ENCODE measurements at regions not wholly inside any gene's neighbourhood (a gene's known extent, or its start where the extent isn't known, plus 50 kb on each side); places are given as distances from the start of the nearest gene placed in this dataset.

GRCh38 chr5:54629115-54629514, 111.6 kb downstream of the SNX18 start:
- H3K9ac ChIP-seq (ENCODE audit: low read length in 5 of 5), result no peak overlapping the region
- no peak overlapping the region for H3K27ac ChIP-seq (ENCODE audit: low read depth, low read length)

GRCh38 chr5:54628050-54628449, 110.5 kb downstream of the SNX18 start:
- peaks cover 3 to 22% (median 14%) of the 10 kb centered on the region in 5 donors for H3K4me1 ChIP-seq (ENCODE audit: control insufficient read depth in 5 of 5, insufficient read depth in 5 of 5, low read length in 5 of 5)

More at GRCh38 chr5:54629115-54629514, 111.6 kb downstream of the SNX18 start:
- Histone ChIP-seq H3K4me3 (ENCODE audit: low read depth in 1 of 5, low read length in 5 of 5) (no peak overlapping the region), H3K4me1 (ENCODE audit: control insufficient read depth in 5 of 5, insufficient read depth in 5 of 5, low read length in 5 of 5) (peaks cover 3 to 29% (median 14%) of the 10 kb centered on the region in 5 donors), H3K27me3 (ENCODE audit: control insufficient read depth in 5 of 5, insufficient read depth in 4 of 5, low read length in 5 of 5) (no peaks in the 10 kb centered on the region), H3K36me3 (ENCODE audit: control insufficient read depth in 5 of 5, insufficient read depth in 5 of 5, low read length in 5 of 5) (no peaks in the 10 kb centered on the region), H3K9me3 (ENCODE audit: control insufficient read depth in 5 of 5, low read length in 5 of 5) (no peaks in the 10 kb centered on the region)

GRCh38 chr5:54626407-54626806, 108.8 kb downstream of the SNX18 start:
- Histone ChIP-seq H3K9ac (ENCODE audit: low read length in 5 of 5) (no peak overlapping the region), H3K27me3 (ENCODE audit: control insufficient read depth in 5 of 5, insufficient read depth in 4 of 5, low read length in 5 of 5) (no peaks in the 10 kb centered on the region), H3K4me1 (ENCODE audit: control insufficient read depth in 5 of 5, insufficient read depth in 5 of 5, low read length in 5 of 5) (peaks cover 0 to 8% (median 1%) of the 10 kb centered on the region in 5 donors), H3K9me3 (ENCODE audit: control insufficient read depth in 5 of 5, low read length in 5 of 5) (peaks cover 0 to 4% (median 0%) of the 10 kb centered on the region in 5 donors), H3K36me3 (ENCODE audit: control insufficient read depth in 5 of 5, insufficient read depth in 5 of 5, low read length in 5 of 5) (no peaks in the 10 kb centered on the region), H3K27ac (ENCODE audit: low read depth, low read length) (no peak overlapping the region), H3K4me3 (ENCODE audit: low read depth in 1 of 5, low read length in 5 of 5) (no peak overlapping the region)

More at GRCh38 chr5:54628050-54628449, 110.5 kb downstream of the SNX18 start:
- Histone ChIP-seq H3K4me3 (ENCODE audit: low read depth in 1 of 5, low read length in 5 of 5) (no peak overlapping the region), H3K27me3 (ENCODE audit: control insufficient read depth in 5 of 5, insufficient read depth in 4 of 5, low read length in 5 of 5) (no peaks in the 10 kb centered on the region), H3K9me3 (ENCODE audit: control insufficient read depth in 5 of 5, low read length in 5 of 5) (peaks cover 0 to 3% (median 0%) of the 10 kb centered on the region in 5 donors), H3K36me3 (ENCODE audit: control insufficient read depth in 5 of 5, insufficient read depth in 5 of 5, low read length in 5 of 5) (no peaks in the 10 kb centered on the region), H3K27ac (ENCODE audit: low read depth, low read length) (no peak overlapping the region), H3K9ac (ENCODE audit: low read length in 5 of 5) (no peak overlapping the region)

- Histone ChIP-seq H3K27me3 (ENCODE audit: control insufficient read depth in 5 of 5, insufficient read depth in 4 of 5, low read length in 5 of 5) (no peaks in the 10 kb centered on the region), H3K9me3 (ENCODE audit: control insufficient read depth in 5 of 5, low read length in 5 of 5) (peaks cover 0 to 4% (median 0%) of the 10 kb centered on the region in 5 donors), H3K4me1 (ENCODE audit: control insufficient read depth in 5 of 5, insufficient read depth in 5 of 5, low read length in 5 of 5) (peaks cover 0 to 15% (median 6%) of the 10 kb centered on the region in 5 donors), H3K9ac (ENCODE audit: low read length in 5 of 5) (no peak overlapping the region), H3K36me3 (ENCODE audit: control insufficient read depth in 5 of 5, insufficient read depth in 5 of 5, low read length in 5 of 5) (no peaks in the 10 kb centered on the region), H3K27ac (ENCODE audit: low read depth, low read length) (no peak overlapping the region), H3K4me3 (ENCODE audit: low read depth in 1 of 5, low read length in 5 of 5) (no peak overlapping the region)
Observed at GRCh38 chr5:54624805-54625568, 107.4 kb downstream of the SNX18 start.

- Histone ChIP-seq H3K9me3 (ENCODE audit: control insufficient read depth in 5 of 5, low read length in 5 of 5) (peaks cover 0 to 4% (median 0%) of the 10 kb centered on the region in 5 donors), H3K27ac (ENCODE audit: low read depth, low read length) (no peak overlapping the region), H3K4me1 (ENCODE audit: control insufficient read depth in 5 of 5, insufficient read depth in 5 of 5, low read length in 5 of 5) (peaks cover 0 to 16% (median 6%) of the 10 kb centered on the region in 5 donors), H3K4me3 (ENCODE audit: low read depth in 1 of 5, low read length in 5 of 5) (no peak overlapping the region), H3K36me3 (ENCODE audit: control insufficient read depth in 5 of 5, insufficient read depth in 5 of 5, low read length in 5 of 5) (no peaks in the 10 kb centered on the region), H3K9ac (ENCODE audit: low read length in 5 of 5) (no peak overlapping the region), H3K27me3 (ENCODE audit: control insufficient read depth in 5 of 5, insufficient read depth in 4 of 5, low read length in 5 of 5) (no peaks in the 10 kb centered on the region)
Observed at GRCh38 chr5:54621709-54622108, 104.2 kb downstream of the SNX18 start.

- Histone ChIP-seq H3K36me3 (ENCODE audit: control insufficient read depth in 5 of 5, insufficient read depth in 5 of 5, low read length in 5 of 5) (no peaks in the 10 kb centered on the region), H3K4me3 (ENCODE audit: low read depth in 1 of 5, low read length in 5 of 5) (no peak overlapping the region), H3K27ac (ENCODE audit: low read depth, low read length) (no peak overlapping the region), H3K9me3 (ENCODE audit: control insufficient read depth in 5 of 5, low read length in 5 of 5) (peaks cover 0 to 4% (median 0%) of the 10 kb centered on the region in 5 donors), H3K4me1 (ENCODE audit: control insufficient read depth in 5 of 5, insufficient read depth in 5 of 5, low read length in 5 of 5) (peaks cover 0 to 20% (median 8%) of the 10 kb centered on the region in 5 donors), H3K27me3 (ENCODE audit: control insufficient read depth in 5 of 5, insufficient read depth in 4 of 5, low read length in 5 of 5) (no peaks in the 10 kb centered on the region), H3K9ac (ENCODE audit: low read length in 5 of 5) (no peak overlapping the region)
Observed at GRCh38 chr5:54621048-54621447, 103.5 kb downstream of the SNX18 start.

- Histone ChIP-seq H3K27me3 (ENCODE audit: control insufficient read depth in 5 of 5, insufficient read depth in 4 of 5, low read length in 5 of 5) (no peaks in the 10 kb centered on the region), H3K4me3 (ENCODE audit: low read depth in 1 of 5, low read length in 5 of 5) (no peak overlapping the region), H3K9ac (ENCODE audit: low read length in 5 of 5) (no peak overlapping the region), H3K36me3 (ENCODE audit: control insufficient read depth in 5 of 5, insufficient read depth in 5 of 5, low read length in 5 of 5) (no peaks in the 10 kb centered on the region), H3K4me1 (ENCODE audit: control insufficient read depth in 5 of 5, insufficient read depth in 5 of 5, low read length in 5 of 5) (peaks cover 0 to 26% (median 14%) of the 10 kb centered on the region in 5 donors), H3K9me3 (ENCODE audit: control insufficient read depth in 5 of 5, low read length in 5 of 5) (peaks cover 0 to 4% (median 0%) of the 10 kb centered on the region in 5 donors), H3K27ac (ENCODE audit: low read depth, low read length) (no peak overlapping the region)
Observed at GRCh38 chr5:54620141-54620933, 102.8 kb downstream of the SNX18 start.

GRCh38 chr5:54619731-54620130, 102.2 kb downstream of the SNX18 start:
- Histone ChIP-seq H3K27ac (ENCODE audit: low read depth, low read length) (no peak overlapping the region), H3K9ac (ENCODE audit: low read length in 5 of 5) (no peak overlapping the region), H3K27me3 (ENCODE audit: control insufficient read depth in 5 of 5, insufficient read depth in 4 of 5, low read length in 5 of 5) (no peaks in the 10 kb centered on the region), H3K4me1 (ENCODE audit: control insufficient read depth in 5 of 5, insufficient read depth in 5 of 5, low read length in 5 of 5) (peaks cover 0 to 23% (median 14%) of the 10 kb centered on the region in 5 donors), H3K4me3 (ENCODE audit: low read depth in 1 of 5, low read length in 5 of 5) (no peak overlapping the region), H3K36me3 (ENCODE audit: control insufficient read depth in 5 of 5, insufficient read depth in 5 of 5, low read length in 5 of 5) (no peaks in the 10 kb centered on the region), H3K9me3 (ENCODE audit: control insufficient read depth in 5 of 5, low read length in 5 of 5) (peaks cover 0 to 4% (median 0%) of the 10 kb centered on the region in 5 donors)

GRCh38 chr5:54616518-54617220, 99.1 kb downstream of the SNX18 start:
- Histone ChIP-seq H3K36me3 (ENCODE audit: control insufficient read depth in 5 of 5, insufficient read depth in 5 of 5, low read length in 5 of 5) (no peaks in the 10 kb centered on the region), H3K27ac (ENCODE audit: low read depth, low read length) (no peak overlapping the region), H3K9me3 (ENCODE audit: control insufficient read depth in 5 of 5, low read length in 5 of 5) (no peaks in the 10 kb centered on the region), H3K27me3 (ENCODE audit: control insufficient read depth in 5 of 5, insufficient read depth in 4 of 5, low read length in 5 of 5) (no peaks in the 10 kb centered on the region), H3K4me1 (ENCODE audit: control insufficient read depth in 5 of 5, insufficient read depth in 5 of 5, low read length in 5 of 5) (peaks cover 0 to 21% (median 14%) of the 10 kb centered on the region in 5 donors), H3K9ac (ENCODE audit: low read length in 5 of 5) (no peak overlapping the region), H3K4me3 (ENCODE audit: low read depth in 1 of 5, low read length in 5 of 5) (no peak overlapping the region)
